ENCODE measurements at regions not wholly inside any gene's neighbourhood (a gene's known extent, or its start where the extent isn't known, plus 50 kb on each side); places are given as distances from the start of the nearest gene placed in this dataset.
A peak's percentile ranks its signal among the peaks of the same experiment; 100 is the strongest.
"Not testable (repeated sequence)": the region's sequence is repeated elsewhere in the genome, so short reads cannot be mapped to it uniquely, and the experiment has no call there.

DNA sequence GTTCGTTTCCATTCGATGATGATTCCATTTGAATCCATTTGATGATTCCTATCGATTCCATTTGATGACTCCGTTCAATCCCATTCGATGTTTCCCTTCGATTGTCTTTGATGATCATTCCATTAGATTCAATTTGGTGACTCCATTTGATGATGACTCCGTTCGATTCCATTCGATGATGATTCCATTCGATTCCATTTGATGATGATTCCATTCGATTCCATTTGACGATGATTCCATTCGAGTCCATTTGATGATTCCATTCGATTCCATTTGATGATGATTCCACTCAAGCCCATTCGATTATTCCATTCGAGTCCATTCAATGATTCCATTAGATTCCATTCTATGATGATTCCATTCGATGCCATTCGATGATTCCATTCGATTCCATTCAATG lies 2730.6 kb downstream of the RPIA start:
- H2AFZ ChIP-seq (replicated peaks); H3K79me2 ChIP-seq (ENCODE audit: low read depth); H3K4me2 ChIP-seq; H3K9ac ChIP-seq; H3K4me3 Mint-ChIP-seq; H3K27ac Mint-ChIP-seq; DNase-seq (ENCODE audit: low spot score); H3K27ac ChIP-seq; H4K20me1 ChIP-seq (ENCODE audit: low read depth); H3F3A ChIP-seq (ENCODE audit: low read depth); H3K27me3 ChIP-seq; H3K4me1 Mint-ChIP-seq; H3K36me3 ChIP-seq; H3K4me1 ChIP-seq; H3K27me3 Mint-ChIP-seq (ENCODE audit: insufficient read depth, low read depth); H3K4me3 ChIP-seq: not testable (repeated sequence)
- H3K9me3 Mint-ChIP-seq = peaks cover 36% of the 10 kb centered on the region
- peaks cover 36% of the 10 kb centered on the region for H3K9me3 ChIP-seq (ENCODE audit: low read depth)
- peaks cover 11% of the 10 kb centered on the region for H3K36me3 Mint-ChIP-seq

DNA sequence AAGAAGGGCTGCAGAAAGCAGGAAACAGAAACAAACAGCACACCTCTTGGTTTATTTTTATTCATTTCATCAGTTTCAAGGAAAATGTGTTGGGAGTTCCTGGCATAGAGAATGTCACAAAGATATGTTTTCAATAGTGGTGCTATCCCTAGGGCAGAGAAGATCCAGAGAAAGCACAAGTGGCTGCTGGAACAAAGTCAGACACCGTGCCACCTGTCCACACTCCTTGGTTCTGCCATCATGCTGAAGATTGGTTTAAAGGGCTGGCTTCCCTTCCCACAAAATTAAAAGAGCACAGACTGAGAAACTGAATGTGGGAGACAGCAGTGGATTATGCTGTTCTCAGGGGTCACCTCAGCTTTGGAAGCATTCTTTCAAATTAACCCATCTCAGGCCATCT lies 2735.7 kb downstream of the RPIA start:
- not testable (repeated sequence) for H3K27me3 ChIP-seq, H3K4me3 ChIP-seq
- H3K9me3 Mint-ChIP-seq = peaks cover 21% of the 10 kb centered on the region

DNA sequence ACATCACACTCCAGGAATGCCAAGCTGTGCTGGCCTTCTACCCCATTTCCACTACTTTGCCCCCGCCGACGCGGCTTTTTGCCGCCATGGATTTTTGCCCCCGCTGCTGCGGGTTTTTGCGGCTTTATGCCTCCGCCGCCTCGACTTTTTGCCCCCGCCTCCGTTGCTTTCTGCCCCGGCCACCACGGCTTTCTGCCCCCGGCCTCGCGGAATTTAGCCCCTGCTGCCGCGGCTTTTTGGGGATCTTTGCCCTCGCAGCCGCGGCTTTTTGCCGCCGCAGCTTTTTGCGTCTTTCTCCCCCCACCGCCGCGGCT lies 2750.4 kb downstream of the RPIA start:
- H3K4me3 ChIP-seq; H4K20me1 ChIP-seq (ENCODE audit: low read depth); H3K4me1 Mint-ChIP-seq; H3K27me3 Mint-ChIP-seq (ENCODE audit: insufficient read depth, low read depth); H3K4me1 ChIP-seq; H3K79me2 ChIP-seq (ENCODE audit: low read depth); H3K36me3 Mint-ChIP-seq; H2AFZ ChIP-seq (replicated peaks); H3K4me3 Mint-ChIP-seq; H3F3A ChIP-seq (ENCODE audit: low read depth); H3K9ac ChIP-seq; H3K27ac Mint-ChIP-seq; H3K27ac ChIP-seq; H3K27me3 ChIP-seq; H3K4me2 ChIP-seq; H3K36me3 ChIP-seq; DNase-seq (ENCODE audit: low spot score): not testable (repeated sequence)
- peaks cover 15% of the 10 kb centered on the region for H3K9me3 ChIP-seq (ENCODE audit: low read depth)
- H3K9me3 Mint-ChIP-seq = peaks cover 14% of the 10 kb centered on the region

More for the DNA sequence above, 2735.7 kb downstream of the RPIA start:
- H3K4me2 ChIP-seq; H3F3A ChIP-seq (ENCODE audit: low read depth); H3K79me2 ChIP-seq (ENCODE audit: low read depth); H4K20me1 ChIP-seq (ENCODE audit: low read depth); H3K9ac ChIP-seq; H3K4me1 ChIP-seq; H3K4me1 Mint-ChIP-seq; H3K27me3 Mint-ChIP-seq (ENCODE audit: insufficient read depth, low read depth); H3K36me3 ChIP-seq; H2AFZ ChIP-seq (replicated peaks); H3K36me3 Mint-ChIP-seq; H3K4me3 Mint-ChIP-seq; H3K27ac ChIP-seq; DNase-seq (ENCODE audit: low spot score); H3K27ac Mint-ChIP-seq: not testable (repeated sequence)
- peaks cover 36% of the 10 kb centered on the region for H3K9me3 ChIP-seq (ENCODE audit: low read depth)

DNA sequence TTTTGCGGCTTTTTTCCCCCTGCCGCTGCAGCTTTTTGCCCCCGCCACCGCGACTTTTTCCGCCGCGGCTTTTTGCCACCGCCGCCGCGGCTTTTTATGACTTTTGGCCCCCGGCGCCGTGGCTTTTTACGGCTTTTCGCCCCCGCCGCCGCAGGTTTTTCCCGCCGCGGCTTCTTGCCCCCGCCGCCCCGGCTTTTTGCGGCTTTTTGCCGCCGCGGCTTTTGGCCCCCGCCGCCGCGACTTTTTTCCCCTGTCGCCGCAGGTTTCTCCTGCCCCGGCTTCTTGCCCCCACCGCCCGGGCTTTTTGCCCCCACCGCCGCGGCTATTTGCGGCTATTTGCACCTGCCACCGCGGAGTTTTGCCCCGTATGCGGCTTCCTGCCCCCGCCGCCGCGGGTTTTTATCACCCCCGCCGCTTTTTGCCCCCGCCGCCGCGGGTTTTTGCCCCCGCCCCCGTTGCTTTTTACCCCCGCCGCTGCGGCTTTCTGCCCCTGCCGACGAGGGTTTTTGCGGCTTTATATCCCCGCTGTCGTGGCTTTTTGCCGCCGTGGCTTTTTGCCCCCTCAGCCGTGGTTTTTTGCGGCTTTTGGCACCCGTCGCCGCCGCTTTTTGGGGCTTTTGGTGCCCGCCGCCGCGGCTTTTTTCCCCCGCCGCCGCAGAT lies 2750.9 kb downstream of the RPIA start:
- Histone ChIP-seq H3K4me3 (no peak overlapping the region), H3K4me2 (no peak overlapping the region), H3K9me3 (ENCODE audit: low read depth) (peaks cover 11% of the 10 kb centered on the region)

DNA sequence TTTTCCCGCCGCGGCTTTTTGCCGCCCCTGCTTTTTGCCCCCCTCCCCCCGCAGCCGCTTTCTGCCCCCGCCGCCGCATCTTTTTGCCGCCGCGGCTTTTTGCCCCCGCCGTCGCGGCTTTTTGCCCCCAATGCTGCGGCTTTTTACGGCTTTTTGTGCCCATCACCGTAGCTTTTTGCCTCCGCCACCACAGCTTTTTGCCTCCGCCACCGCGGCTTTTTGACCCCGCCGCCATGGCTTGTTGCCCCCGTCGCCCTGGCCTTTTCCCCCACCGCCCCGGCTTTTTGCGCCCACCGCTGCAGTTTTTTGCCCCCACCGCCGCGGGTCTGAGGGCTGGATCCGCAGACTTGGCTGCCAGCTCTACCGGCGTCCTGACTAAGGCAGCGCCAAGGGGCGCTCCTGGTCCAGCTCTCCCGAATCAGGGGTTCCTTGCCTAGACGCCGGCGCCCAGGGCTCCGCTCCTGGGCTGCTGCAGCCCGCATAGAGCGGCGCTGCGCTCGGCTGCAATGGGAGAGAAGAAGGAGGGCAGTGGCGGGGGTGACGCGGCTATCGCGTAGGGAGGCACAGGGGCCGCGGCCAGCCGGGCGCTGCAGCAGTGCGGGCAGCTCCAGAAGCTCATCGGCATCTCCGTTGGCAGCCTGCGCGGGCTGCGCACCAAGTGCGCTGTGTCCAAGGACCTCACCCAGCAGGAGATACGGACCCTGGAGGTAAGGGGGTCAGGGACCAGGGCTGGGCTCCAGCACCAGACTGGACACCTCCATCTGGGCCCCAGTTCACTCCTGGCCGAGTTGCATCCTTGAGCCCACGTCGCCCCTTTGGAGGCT lies 2751.6 kb downstream of the RPIA start:
- not testable (repeated sequence) for H3K36me3 Mint-ChIP-seq; H3K4me3 ChIP-seq; H4K20me1 ChIP-seq (ENCODE audit: low read depth); H3K4me3 Mint-ChIP-seq; H3K79me2 ChIP-seq (ENCODE audit: low read depth); H3K4me2 ChIP-seq; H2AFZ ChIP-seq (replicated peaks); H3K27ac ChIP-seq; H3K36me3 ChIP-seq; H3K27me3 Mint-ChIP-seq (ENCODE audit: insufficient read depth, low read depth); H3F3A ChIP-seq (ENCODE audit: low read depth); H3K4me1 Mint-ChIP-seq; H3K27ac Mint-ChIP-seq; H3K9me3 ChIP-seq (ENCODE audit: low read depth); DNase-seq (ENCODE audit: low spot score); H3K9ac ChIP-seq; H3K27me3 ChIP-seq; H3K4me1 ChIP-seq
- H3K9me3 Mint-ChIP-seq = peaks cover 12% of the 10 kb centered on the region

More for the DNA sequence above, 2750.9 kb downstream of the RPIA start:
- H3K27me3 ChIP-seq = no peaks in the 10 kb centered on the region
- no peak overlapping the region for H3K27ac ChIP-seq
- Mint-ChIP-seq H3K27me3 (ENCODE audit: insufficient read depth, low read depth) (peaks cover 3% of the 10 kb centered on the region), H3K4me1 (no peaks in the 10 kb centered on the region), H3K36me3 (peaks cover 7% of the 10 kb centered on the region), H3K9me3 (peaks cover 12% of the 10 kb centered on the region), H3K4me3 (no peak overlapping the region), H3K27ac (no peak overlapping the region)
- no peaks in the 10 kb centered on the region for H4K20me1 ChIP-seq (ENCODE audit: low read depth)
- TF ChIP-seq EZH2phosphoT487 (IDR thresholded peaks at IDR 0.05) (no peak), EZH2 (IDR thresholded peaks at IDR 0.05) (no peak)
- TF ChIP-seq, protein P1, sequence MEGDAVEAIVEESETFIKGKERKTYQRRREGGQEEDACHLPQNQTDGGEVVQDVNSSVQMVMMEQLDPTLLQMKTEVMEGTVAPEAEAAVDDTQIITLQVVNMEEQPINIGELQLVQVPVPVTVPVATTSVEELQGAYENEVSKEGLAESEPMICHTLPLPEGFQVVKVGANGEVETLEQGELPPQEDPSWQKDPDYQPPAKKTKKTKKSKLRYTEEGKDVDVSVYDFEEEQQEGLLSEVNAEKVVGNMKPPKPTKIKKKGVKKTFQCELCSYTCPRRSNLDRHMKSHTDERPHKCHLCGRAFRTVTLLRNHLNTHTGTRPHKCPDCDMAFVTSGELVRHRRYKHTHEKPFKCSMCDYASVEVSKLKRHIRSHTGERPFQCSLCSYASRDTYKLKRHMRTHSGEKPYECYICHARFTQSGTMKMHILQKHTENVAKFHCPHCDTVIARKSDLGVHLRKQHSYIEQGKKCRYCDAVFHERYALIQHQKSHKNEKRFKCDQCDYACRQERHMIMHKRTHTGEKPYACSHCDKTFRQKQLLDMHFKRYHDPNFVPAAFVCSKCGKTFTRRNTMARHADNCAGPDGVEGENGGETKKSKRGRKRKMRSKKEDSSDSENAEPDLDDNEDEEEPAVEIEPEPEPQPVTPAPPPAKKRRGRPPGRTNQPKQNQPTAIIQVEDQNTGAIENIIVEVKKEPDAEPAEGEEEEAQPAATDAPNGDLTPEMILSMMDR (IDR thresholded peaks at IDR 0.05) = no peak
- DNase-seq (ENCODE audit: low spot score) = peak; percentile 2
- no peaks in the 10 kb centered on the region for H3K36me3 ChIP-seq
- no peaks in the 10 kb centered on the region for H3K79me2 ChIP-seq (ENCODE audit: low read depth)
- H3F3A ChIP-seq (ENCODE audit: low read depth) = no peaks in the 10 kb centered on the region
- H3K4me1 ChIP-seq = no peaks in the 10 kb centered on the region
- H2AFZ ChIP-seq (replicated peaks) = no peak overlapping the region
- H3K9ac ChIP-seq = no peak overlapping the region

DNA sequence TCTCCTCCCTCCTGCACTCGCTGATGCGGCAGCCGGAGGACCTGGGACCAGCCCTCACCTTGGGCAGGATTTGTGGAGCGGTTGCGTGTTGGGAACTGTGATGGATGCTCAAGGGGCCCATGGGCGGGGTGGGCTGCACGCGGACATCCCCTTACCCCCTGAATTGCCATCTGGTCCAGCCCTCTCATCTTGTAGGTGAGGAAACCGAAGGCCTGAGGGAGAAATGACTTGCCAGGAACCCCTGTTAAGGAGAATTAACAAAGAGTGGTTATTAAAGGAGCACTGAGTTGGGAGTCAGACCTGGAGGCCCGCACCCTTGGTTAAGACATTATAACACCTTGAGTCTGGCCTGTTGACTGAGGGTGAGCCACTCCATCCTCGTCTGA lies 2752.2 kb downstream of the RPIA start:
- not testable (repeated sequence) for H3K27me3 Mint-ChIP-seq (ENCODE audit: insufficient read depth, low read depth); H3K36me3 ChIP-seq; DNase-seq (ENCODE audit: low spot score); H2AFZ ChIP-seq (replicated peaks); H3K9ac ChIP-seq; H3K27me3 ChIP-seq; H3K4me3 ChIP-seq; H3K9me3 ChIP-seq (ENCODE audit: low read depth); H3F3A ChIP-seq (ENCODE audit: low read depth); H3K4me2 ChIP-seq; H3K4me1 Mint-ChIP-seq; H3K36me3 Mint-ChIP-seq; H3K27ac ChIP-seq; H3K27ac Mint-ChIP-seq; H4K20me1 ChIP-seq (ENCODE audit: low read depth); H3K4me1 ChIP-seq; H3K79me2 ChIP-seq (ENCODE audit: low read depth); H3K4me3 Mint-ChIP-seq
- H3K9me3 Mint-ChIP-seq = peaks cover 12% of the 10 kb centered on the region

DNA sequence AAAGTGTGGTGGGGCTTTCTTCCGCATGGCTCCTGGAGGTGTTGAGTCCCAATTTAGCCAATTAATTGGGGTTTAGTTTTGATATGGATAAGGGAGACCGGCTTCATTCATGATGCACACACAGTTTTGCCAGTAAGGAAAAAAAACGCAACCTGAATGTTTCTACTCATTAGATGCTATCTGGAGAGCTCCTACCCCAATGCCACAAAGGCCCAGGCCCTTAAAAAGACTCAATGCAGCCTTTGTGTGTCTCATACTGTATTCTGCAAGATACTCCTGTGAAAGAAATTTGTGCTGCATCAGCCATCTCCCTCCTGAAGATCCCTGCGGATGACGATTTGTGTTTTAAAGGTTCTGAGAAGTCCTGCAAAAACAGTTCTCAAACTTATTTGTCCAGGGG lies 2754.2 kb downstream of the RPIA start:
- not testable (repeated sequence) for H3K4me1 ChIP-seq; H3K27me3 Mint-ChIP-seq (ENCODE audit: insufficient read depth, low read depth); H3K27me3 ChIP-seq; H3K9me3 ChIP-seq (ENCODE audit: low read depth); DNase-seq (ENCODE audit: low spot score); H3K4me1 Mint-ChIP-seq; H2AFZ ChIP-seq (replicated peaks); H3K27ac Mint-ChIP-seq; H3F3A ChIP-seq (ENCODE audit: low read depth); H3K4me2 ChIP-seq; H4K20me1 ChIP-seq (ENCODE audit: low read depth); H3K36me3 ChIP-seq; H3K79me2 ChIP-seq (ENCODE audit: low read depth); H3K36me3 Mint-ChIP-seq; H3K4me3 ChIP-seq; H3K27ac ChIP-seq; H3K9ac ChIP-seq; H3K4me3 Mint-ChIP-seq
- H3K9me3 Mint-ChIP-seq = peaks cover 12% of the 10 kb centered on the region

Measured in neural progenitor cell (in vitro differentiated cells).